Astrocyte (in vitro differentiated cells and primary cell): ENCODE measurements at regions not wholly inside any gene's neighbourhood (a gene's known extent, or its start where the extent isn't known, plus 50 kb on each side); places are given as distances from the start of the nearest gene placed in this dataset.
A peak's percentile ranks its signal among the peaks of the same experiment; 100 is the strongest.

Source experiments
- DNase-seq: peaks from one replicate; pipeline ENCODE4 v3.0.0-alpha.2; 2010; ENCODE audit warnings: low read depth
- FAIRE-seq: peaks from 2 replicates; lab custom pipeline; 2011; peaks lifted over from hg19 to GRCh38; lab: Jason Lieb, UNC
- H2AFZ ChIP-seq: 2 replicates; pipeline ENCODE4 v1.6.0; 2012; ENCODE audit warnings: low read depth, low read length, inconsistent platforms
- H3K27ac ChIP-seq: 2 replicates; pipeline ENCODE4 v1.5.1; 2011; ENCODE audit warnings: low read depth, low read length, inconsistent platforms
- H3K27me3 ChIP-seq: 2 replicates; pipeline ENCODE4 v1.6.0; 2011; ENCODE audit warnings: low read length, inconsistent platforms; ENCODE audit not compliant: insufficient read depth
- H3K36me3 ChIP-seq: 2 replicates; pipeline ENCODE4 v1.5.1; 2011; ENCODE audit warnings: low read length, inconsistent platforms; ENCODE audit not compliant: insufficient read depth
- H3K4me1 ChIP-seq: 2 replicates; pipeline ENCODE4 v1.5.1; 2011; ENCODE audit warnings: low read length, inconsistent platforms; ENCODE audit not compliant: insufficient read depth
- H3K4me2 ChIP-seq: 2 replicates; pipeline ENCODE4 v1.6.0; 2012; ENCODE audit warnings: low read length, inconsistent platforms
- H3K4me3 ChIP-seq: 2 replicates; pipeline ENCODE4 v1.5.1; 2011; ENCODE audit warnings: low read depth, mild to moderate bottlenecking, low read length, inconsistent platforms; ENCODE audit not compliant: insufficient read depth
- H3K79me2 ChIP-seq: 2 replicates; pipeline ENCODE4 v1.6.0; 2012; ENCODE audit warnings: mild to moderate bottlenecking, low read length, inconsistent platforms; ENCODE audit not compliant: insufficient read depth
- H3K9ac ChIP-seq: 2 replicates; pipeline ENCODE4 v1.6.0; 2012; ENCODE audit warnings: mild to moderate bottlenecking, low read length, inconsistent platforms
- H3K9me3 ChIP-seq: 2 replicates; pipeline ENCODE4 v1.5.1; 2012; ENCODE audit warnings: low read depth, mild to moderate bottlenecking, low read length, inconsistent platforms; ENCODE audit not compliant: insufficient read depth
- H4K20me1 ChIP-seq: 2 replicates; pipeline ENCODE4 v1.6.0; 2012; ENCODE audit warnings: low read length, inconsistent platforms; ENCODE audit not compliant: insufficient read depth
- H3K27ac Mint-ChIP-seq: one replicate; pipeline ENCODE4 v1.8.0; 2021; ENCODE audit warnings: mild to moderate bottlenecking, mixed read lengths; ENCODE audit not compliant: unreplicated experiment
- H3K27me3 Mint-ChIP-seq: one replicate; pipeline ENCODE4 v1.8.0; 2021; ENCODE audit warnings: low read depth, mixed read lengths; ENCODE audit not compliant: unreplicated experiment
- H3K36me3 Mint-ChIP-seq: one replicate; pipeline ENCODE4 v1.8.0; 2021; ENCODE audit warnings: low read depth, mixed read lengths; ENCODE audit not compliant: unreplicated experiment
- H3K4me1 Mint-ChIP-seq: one replicate; pipeline ENCODE4 v1.8.0; 2021; ENCODE audit warnings: low read depth, mixed read lengths; ENCODE audit not compliant: unreplicated experiment
- H3K4me3 Mint-ChIP-seq: one replicate; pipeline ENCODE4 v1.8.0; 2021; ENCODE audit warnings: mild to moderate bottlenecking, moderate library complexity, mixed read lengths; ENCODE audit not compliant: unreplicated experiment
- H3K9me3 Mint-ChIP-seq: one replicate; pipeline ENCODE4 v1.8.0; 2021; ENCODE audit warnings: mild to moderate bottlenecking, mixed read lengths; ENCODE audit not compliant: unreplicated experiment
- CTCF ChIP-seq: IDR thresholded peaks from 2 replicates; pipeline ENCODE4 v1.5.1; 2011; ENCODE audit warnings: low read depth, mild to moderate bottlenecking, inconsistent platforms, low read length, moderate library complexity; ENCODE audit not compliant: insufficient read depth
- EZH2 ChIP-seq: IDR thresholded peaks from 2 replicates; pipeline ENCODE4 v1.6.1; 2012; ENCODE audit warnings: mild to moderate bottlenecking, low read length, inconsistent platforms; ENCODE audit not compliant: insufficient read depth

GRCh38 chr7:131056007-131056406 lies 271.7 kb upstream of the MKLN1 start:
- no peak overlapping the region for H2AFZ ChIP-seq
- H3K27me3 ChIP-seq: no peaks in the 10 kb centered on the region
- no peak overlapping the region for H3K4me2 ChIP-seq
- H3K36me3 ChIP-seq: no peaks in the 10 kb centered on the region
- no peaks in the 10 kb centered on the region for H3K4me1 ChIP-seq
- no peaks in the 10 kb centered on the region for H3K9me3 Mint-ChIP-seq
- H3K9ac ChIP-seq: no peak overlapping the region
- H3K27ac ChIP-seq: no peak overlapping the region
- TF ChIP-seq EZH2 (no peak), CTCF (no peak)
- H3K36me3 Mint-ChIP-seq: peaks cover 19% of the 10 kb centered on the region
- peaks cover 16% of the 10 kb centered on the region for H4K20me1 ChIP-seq
- no peak for FAIRE-seq
- no peak for DNase-seq
- H3K4me3 ChIP-seq: no peak overlapping the region
- H3K27me3 Mint-ChIP-seq: no peaks in the 10 kb centered on the region
- no peaks in the 10 kb centered on the region for H3K9me3 ChIP-seq
- no peak overlapping the region for H3K27ac Mint-ChIP-seq
- H3K4me3 Mint-ChIP-seq: no peak overlapping the region
- H3K79me2 ChIP-seq: no peaks in the 10 kb centered on the region
- H3K4me1 Mint-ChIP-seq: peaks cover 2% of the 10 kb centered on the region

- H3K4me1 Mint-ChIP-seq: peaks cover 2% of the 10 kb centered on the region
Observed at GRCh38 chr7:131057015-131057793, 270.5 kb upstream of the MKLN1 start.

More at GRCh38 chr7:131057015-131057793, 270.5 kb upstream of the MKLN1 start:
- H3K4me3 ChIP-seq: no peak overlapping the region
- H3K4me1 ChIP-seq: no peaks in the 10 kb centered on the region
- DNase-seq (peak; percentile 92), FAIRE-seq (no peak)
- no peaks in the 10 kb centered on the region for H3K9me3 Mint-ChIP-seq
- no peak overlapping the region for H3K27ac ChIP-seq
- no peak for TF ChIP-seq EZH2
- TF ChIP-seq CTCF: no peak
- no peak overlapping the region for H3K4me3 Mint-ChIP-seq
- H3K36me3 Mint-ChIP-seq: peaks cover 21% of the 10 kb centered on the region
- no peak overlapping the region for H3K4me2 ChIP-seq
- H3K27me3 ChIP-seq: no peaks in the 10 kb centered on the region
- H3K79me2 ChIP-seq: no peaks in the 10 kb centered on the region
- H3K27ac Mint-ChIP-seq: peak overlapping the region; percentile 58
- no peaks in the 10 kb centered on the region for H3K36me3 ChIP-seq
- H4K20me1 ChIP-seq: peaks cover 16% of the 10 kb centered on the region
- no peak overlapping the region for H3K9ac ChIP-seq
- H3K27me3 Mint-ChIP-seq: no peaks in the 10 kb centered on the region
- H3K9me3 ChIP-seq: no peaks in the 10 kb centered on the region
- no peak overlapping the region for H2AFZ ChIP-seq
